Adrenal gland (tissue), 9 donors: ENCODE measurements at regions not wholly inside any gene's neighbourhood (a gene's known extent, or its start where the extent isn't known, plus 50 kb on each side); places are given as distances from the start of the nearest gene placed in this dataset.

Experiments used
- DNase-seq, 7 donors: peaks; one replicate each; pipeline ENCODE4 v3.0.0-alpha.2; 2019 to 2020
- H3K27ac ChIP-seq, 5 donors: fragments of 200-600 bp; sonication (generic) in 4 of 5; 1 replicate in 3 of 5; 2 replicates in 2 of 5; pipeline versions ENCODE4 v1.5.1 to v1.8.0; 2016 to 2020; ENCODE audit warnings: mild to moderate bottlenecking in 1 of 5
- H3K27me3 ChIP-seq: fragments of 200-600 bp; 2 replicates; pipeline ENCODE4 v1.8.0; 2021
- H3K36me3 ChIP-seq, 2 donors: fragments of 200-600 bp; replicated peaks in 1 of 2; 1 replicate in 1 of 2; 2 replicates in 1 of 2; pipeline versions ENCODE4 v1.5.1 to v1.8.0; 2018 to 2022
- H3K4me1 ChIP-seq, 2 donors: fragments of 200-600 bp; replicated peaks in 1 of 2; 1 replicate in 1 of 2; 2 replicates in 1 of 2; pipeline versions ENCODE4 v1.5.1 to v1.8.0; 2018 to 2021
- H3K4me3 ChIP-seq, 4 donors: fragments of 200-600 bp; sonication (generic) in 3 of 4; one replicate each; pipeline ENCODE4 v1.5.1; 2016 to 2018
- H3K9me3 ChIP-seq, 3 donors: fragments of 200-600 bp; sonication (generic) in 1 of 3; replicated peaks in 1 of 3; 1 replicate in 2 of 3; 2 replicates in 1 of 3; pipeline versions ENCODE4 v1.5.1 to v1.8.0; 2016 to 2021
- CTCF ChIP-seq, 6 experiments: fragments of 450-650 bp in 4 of 6; fragments of 200-600 bp in 2 of 6; sonication (generic) in 1 of 6; IDR thresholded peaks; 1 replicate in 5 of 6; 2 replicates in 1 of 6; pipeline versions ENCODE4 v1.5.1 to v1.8.0; 2016 to 2021; ENCODE audit warnings: antibody characterized with exemption in 6 of 6, mild to moderate bottlenecking in 2 of 6, moderate library complexity in 1 of 6
- POLR2A ChIP-seq, 2 donors: fragments of 450-650 bp; IDR thresholded peaks; one replicate each; pipeline ENCODE4 v1.6.1; 2017; ENCODE audit warnings: antibody characterized with exemption in 2 of 2, mild to moderate bottlenecking in 2 of 2, moderate library complexity in 1 of 2
- WGBS, 4 donors: extraction: QIAGEN DNeasy Blood & Tissue Kit in 2 of 4; methylation state at CpG; one replicate each; pipeline versions ENCODE4 v1.1.5 to v1.1.7; 2013 to 2017; 5-methylcytosine and 5-hydroxymethylcytosine counted together
- intact Hi-C, 2 donors: fragments of 100-400 bp; cut with DNase I; formaldehyde crosslinking; loops; one replicate each; pipeline versions ENCODE4 v1.14.1 to v1.15.0; 2022 to 2023
- donor health status: healthy with polysubstance abuse.
- donor health status: Bipolar disorder and iron deficiency.
- donor health status: DM: yes; HTN: yes; CAD: no.
- donor health status: DM: no; HTN: no; CAD: no.
- donor health status: DM: no; HTN: no; CAD: no.

GRCh38 chr21:27221077-27221476 lies 254.2 kb upstream of the ADAMTS5 start:
- intact Hi-C loops: no loop called here
- Histone ChIP-seq H3K9me3 (no peaks in the 10 kb centered on the region), H3K36me3 (no peaks in the 10 kb centered on the region), H3K27ac (no peak overlapping the region), H3K27me3 (no peaks in the 10 kb centered on the region), H3K4me3 (no peak overlapping the region), H3K4me1 (no peaks in the 10 kb centered on the region)
- no peak for DNase-seq
- TF ChIP-seq POLR2A (IDR thresholded peaks at IDR 0.05): no peak
- no peak for TF ChIP-seq CTCF (IDR thresholded peaks at IDR 0.05)
- WGBS, 4 donors: 83 to 90% (median 86%) methylated on average over 2 of the region's 2 CpGs

- Histone ChIP-seq H3K27me3 (no peaks in the 10 kb centered on the region), H3K9me3 (no peaks in the 10 kb centered on the region), H3K4me3 (no peak overlapping the region), H3K4me1 (no peaks in the 10 kb centered on the region), H3K27ac (no peak overlapping the region), H3K36me3 (no peaks in the 10 kb centered on the region)
- intact Hi-C loops: no loop called here
- DNase-seq: no peak
- TF ChIP-seq POLR2A (IDR thresholded peaks at IDR 0.05): no peak
- TF ChIP-seq CTCF (IDR thresholded peaks at IDR 0.05): no peak
These were observed 253.5 kb upstream of the ADAMTS5 start for GRCh38 chr21:27220416-27220815.

GRCh38 chr21:27219068-27219467 lies 252.2 kb upstream of the ADAMTS5 start:
- intact Hi-C loops: no loop called here
- WGBS, 4 donors: 82 to 91% (median 86%) methylated on average over 2 of the region's 2 CpGs
- no peak for DNase-seq
- Histone ChIP-seq H3K27me3 (no peaks in the 10 kb centered on the region), H3K4me1 (no peaks in the 10 kb centered on the region), H3K4me3 (no peak overlapping the region), H3K27ac (no peak overlapping the region), H3K9me3 (no peaks in the 10 kb centered on the region), H3K36me3 (no peaks in the 10 kb centered on the region)
- TF ChIP-seq CTCF (IDR thresholded peaks at IDR 0.05): no peak
- no peak for TF ChIP-seq POLR2A (IDR thresholded peaks at IDR 0.05)

- intact Hi-C loops: no loop called here
- no peak for DNase-seq
- H3K27ac ChIP-seq: no peak overlapping the region
- no peak overlapping the region for H3K4me3 ChIP-seq
- H3K9me3 ChIP-seq: no peaks in the 10 kb centered on the region
- H3K36me3 ChIP-seq: no peaks in the 10 kb centered on the region
- no peaks in the 10 kb centered on the region for H3K4me1 ChIP-seq
- TF ChIP-seq CTCF (IDR thresholded peaks at IDR 0.05): no peak
- no peaks in the 10 kb centered on the region for H3K27me3 ChIP-seq
These were observed 246.4 kb upstream of the ADAMTS5 start for GRCh38 chr21:27213303-27213702.
